ENCODE measurements at regions not wholly inside any gene's neighbourhood (a gene's known extent, or its start where the extent isn't known, plus 50 kb on each side); places are given as distances from the start of the nearest gene placed in this dataset.

DNA sequence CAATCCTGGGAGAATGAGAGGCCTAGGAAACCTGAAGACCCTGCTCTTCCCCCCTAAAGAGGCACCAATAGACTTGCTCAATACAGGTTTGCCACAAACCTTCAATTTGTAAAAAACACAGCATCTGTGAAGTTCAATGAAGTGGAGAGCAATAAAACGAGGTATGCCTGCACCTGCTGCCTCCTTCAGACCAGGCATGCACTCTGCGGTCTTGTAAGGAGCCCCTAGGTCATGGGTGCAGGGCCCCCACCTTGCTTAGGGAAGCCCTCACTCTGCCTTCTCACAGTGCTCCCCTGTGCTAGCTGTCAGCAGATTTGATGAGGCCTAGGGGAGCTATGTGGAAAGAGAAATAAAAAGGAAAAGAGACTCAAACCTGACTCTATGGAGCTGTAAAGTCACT lies 72.1 kb upstream of the GALNT10 start:
- Histone ChIP-seq H3K4me1 (ENCODE audit: insufficient read depth, poor library complexity, severe bottlenecking) (no peaks in the 10 kb centered on the region), H3K27ac (ENCODE audit: poor library complexity, severe bottlenecking) (no peak overlapping the region), H3K4me3 (ENCODE audit: severe bottlenecking) (no peak overlapping the region), H3K9me3 (ENCODE audit: severe bottlenecking) (no peaks in the 10 kb centered on the region), H3K27me3 (ENCODE audit: insufficient read depth, poor library complexity, severe bottlenecking) (no peaks in the 10 kb centered on the region), H3K36me3 (ENCODE audit: low read depth) (no peaks in the 10 kb centered on the region)
- ATAC-seq (ENCODE audit: low read depth) (no peak; the same call in 2 of the 3 replicates), DNase-seq (ENCODE audit: low spot score) (no peak)
- TF ChIP-seq CTCF (IDR thresholded peaks at IDR 0.05; ENCODE audit: poor library complexity, severe bottlenecking), result no peak

DNA sequence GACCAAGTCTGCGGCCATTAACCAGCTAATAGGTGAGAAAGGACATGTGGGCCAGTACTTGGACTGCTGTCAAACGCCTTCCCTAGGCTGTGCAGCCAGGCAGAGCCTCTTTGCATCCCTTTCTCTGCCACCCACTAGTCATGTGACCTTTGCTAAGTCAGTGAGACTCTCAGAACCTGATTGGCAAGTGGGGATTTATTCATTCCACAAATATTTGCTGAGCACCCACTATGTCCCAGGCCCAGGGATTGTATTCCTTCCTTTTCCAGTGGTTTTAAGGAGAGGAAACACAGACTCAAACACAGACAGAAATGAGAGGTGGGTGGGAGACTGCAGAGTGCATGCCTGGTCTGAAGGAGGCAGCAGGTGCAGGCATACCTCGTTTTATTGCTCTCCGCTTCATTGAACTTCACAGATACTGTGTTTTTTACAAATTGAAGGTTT lies 71.6 kb upstream of the GALNT10 start:
- Histone ChIP-seq H3K27ac (ENCODE audit: poor library complexity, severe bottlenecking) (no peak overlapping the region), H3K27me3 (ENCODE audit: insufficient read depth, poor library complexity, severe bottlenecking) (no peaks in the 10 kb centered on the region), H3K9me3 (ENCODE audit: severe bottlenecking) (no peaks in the 10 kb centered on the region), H3K36me3 (ENCODE audit: low read depth) (no peaks in the 10 kb centered on the region), H3K4me3 (ENCODE audit: severe bottlenecking) (no peak overlapping the region), H3K4me1 (ENCODE audit: insufficient read depth, poor library complexity, severe bottlenecking) (no peaks in the 10 kb centered on the region)
- no peak for DNase-seq (ENCODE audit: low spot score)
- TF ChIP-seq CTCF (IDR thresholded peaks at IDR 0.05; ENCODE audit: poor library complexity, severe bottlenecking), result no peak
- ATAC-seq (ENCODE audit: low read depth), result peak; percentile 79

- Histone ChIP-seq H3K36me3 (ENCODE audit: low read depth) (no peaks in the 10 kb centered on the region), H3K9me3 (ENCODE audit: severe bottlenecking) (no peaks in the 10 kb centered on the region), H3K4me3 (ENCODE audit: severe bottlenecking) (no peak overlapping the region), H3K4me1 (ENCODE audit: insufficient read depth, poor library complexity, severe bottlenecking) (no peaks in the 10 kb centered on the region), H3K27me3 (ENCODE audit: insufficient read depth, poor library complexity, severe bottlenecking) (peaks cover 35% of the 10 kb centered on the region), H3K27ac (ENCODE audit: poor library complexity, severe bottlenecking) (no peak overlapping the region)
- DNase-seq (ENCODE audit: low spot score) (no peak), ATAC-seq (ENCODE audit: low read depth) (no peak)
- TF ChIP-seq CTCF (IDR thresholded peaks at IDR 0.05; ENCODE audit: poor library complexity, severe bottlenecking), result no peak
Measured at GRCh38 chr5:154129013-154129412, 61.5 kb upstream of the GALNT10 start.

GRCh38 chr5:154129921-154130320 lies 60.6 kb upstream of the GALNT10 start:
- no peak overlapping the region for H3K27ac ChIP-seq (ENCODE audit: poor library complexity, severe bottlenecking)

More at GRCh38 chr5:154129921-154130320, 60.6 kb upstream of the GALNT10 start:
- Histone ChIP-seq H3K9me3 (ENCODE audit: severe bottlenecking) (no peaks in the 10 kb centered on the region), H3K27me3 (ENCODE audit: insufficient read depth, poor library complexity, severe bottlenecking) (peaks cover 35% of the 10 kb centered on the region), H3K4me1 (ENCODE audit: insufficient read depth, poor library complexity, severe bottlenecking) (no peaks in the 10 kb centered on the region), H3K36me3 (ENCODE audit: low read depth) (no peaks in the 10 kb centered on the region), H3K4me3 (ENCODE audit: severe bottlenecking) (no peak overlapping the region)
- no peak for ATAC-seq (ENCODE audit: low read depth)
- no peak for DNase-seq (ENCODE audit: low spot score)
- TF ChIP-seq CTCF (IDR thresholded peaks at IDR 0.05; ENCODE audit: poor library complexity, severe bottlenecking), result no peak

Data from RWPE2 (cell line).